Heart left ventricle (tissue), 13 donors: ENCODE measurements at regions not wholly inside any gene's neighbourhood (a gene's known extent, or its start where the extent isn't known, plus 50 kb on each side); places are given as distances from the start of the nearest gene placed in this dataset.

Source experiments
- CTCF ChIP-seq, 12 donors: fragments of 200-600 bp; sonication (generic) in 4 of 12; IDR thresholded peaks; one replicate each; pipeline versions ENCODE4 v1.5.0 to v1.8.0; 2018 to 2022; ENCODE audit warnings: antibody characterized with exemption in 12 of 12, mild to moderate bottlenecking in 5 of 12
- POLR2A ChIP-seq, 2 donors: fragments of 450-650 bp; IDR thresholded peaks; one replicate each; pipeline ENCODE4 v1.6.1; 2017; ENCODE audit warnings: antibody characterized with exemption in 2 of 2, mild to moderate bottlenecking in 2 of 2, moderate library complexity in 2 of 2
- donor health status: ischemic (EF 13 %, LVEDD 7.1; RV severe dilation, severe dysfunction).
- donor health status: DM: no; HTN: yes; CAD: no.
- donor health status: DM: no; HTN: no; CAD: no.
- donor health status: ischemic (EF 25% LVEDD 6.9; RV normal size, moderate dysfunction).
- donor health status: ischemic (EF 25% LVEDD 5.7; RV mildly dilated, moderate dysfunction).
- donor health status: ischemic (EF 35%, LVEDD 5.7; RV mildly dilated, moderate dysfunction).
- donor health status: nonischemic (EF 11% LVEDD 7.7; RV severe dilation, severe dysfunction).
- donor health status: DM: yes; HTN: yes; CAD: no.
- donor health status: PGD.
- donor health status: ischemic (EF 29% LVEDD 5.4; RV normal size, mild dysfunction).
- donor health status: nonischemic (EF 23%, LVEDD 6.1; RV moderate dilation, normal function).

- no peak for TF ChIP-seq POLR2A (IDR thresholded peaks at IDR 0.05)
- TF ChIP-seq CTCF (IDR thresholded peaks at IDR 0.05), result no peak
Observed at GRCh38 chr10:57460540-57460939, 807.2 kb downstream of the IPMK start.
